ENCODE measurements at regions not wholly inside any gene's neighbourhood (a gene's known extent, or its start where the extent isn't known, plus 50 kb on each side); places are given as distances from the start of the nearest gene placed in this dataset.
"Not testable (repeated sequence)": the region's sequence is repeated elsewhere in the genome, so short reads cannot be mapped to it uniquely, and the experiment has no call there.

- Mint-ChIP-seq H3K27ac (no peak overlapping the region), H3K4me1 (no peaks in the 10 kb centered on the region), H3K27me3 (peaks cover 2% of the 10 kb centered on the region), H3K9me3 (no peaks in the 10 kb centered on the region), H3K4me3 (no peak overlapping the region), H3K36me3 (ENCODE audit: low read depth) (no peaks in the 10 kb centered on the region)
- intact Hi-C loops (cut with micrococcal nuclease) = no loop called here
- peak; percentile 18 for DNase-seq
Measured at GRCh38 chr7:65317372-65317771, 56.3 kb upstream of the ZNF92 start.

DNA sequence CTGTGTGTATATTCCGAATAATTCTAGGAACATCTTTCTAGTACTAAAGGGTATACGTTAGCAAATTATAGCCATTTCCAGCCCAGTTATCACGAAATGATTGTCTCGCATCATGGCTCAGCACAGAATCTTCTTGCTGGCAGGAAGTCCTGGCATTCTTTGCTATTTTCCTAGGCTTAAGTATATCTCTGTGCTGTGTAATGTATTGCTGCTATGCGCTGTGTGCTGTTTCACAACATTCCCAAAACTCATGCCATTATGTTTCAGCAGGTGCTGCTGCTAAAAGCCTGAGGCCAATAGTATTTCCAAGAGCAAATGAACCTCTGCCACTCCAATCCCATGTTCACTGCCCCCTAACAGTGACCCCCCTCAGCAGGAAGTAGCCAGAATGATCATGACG, 62.9 kb upstream of the ZNF92 start:
- peak; percentile 30 for DNase-seq
- Mint-ChIP-seq H3K36me3 (ENCODE audit: low read depth) (no peaks in the 10 kb centered on the region), H3K4me1 (no peaks in the 10 kb centered on the region), H3K27ac (no peak overlapping the region), H3K9me3 (no peaks in the 10 kb centered on the region), H3K27me3 (no peaks in the 10 kb centered on the region), H3K4me3 (no peak overlapping the region)
- intact Hi-C loops (cut with micrococcal nuclease) = no loop called here

- Mint-ChIP-seq H3K4me1 (no peaks in the 10 kb centered on the region), H3K36me3 (ENCODE audit: low read depth) (no peaks in the 10 kb centered on the region), H3K4me3 (no peak overlapping the region), H3K9me3 (no peaks in the 10 kb centered on the region), H3K27me3 (no peaks in the 10 kb centered on the region), H3K27ac (no peak overlapping the region)
- no peak for DNase-seq
- intact Hi-C loops (cut with micrococcal nuclease) = no loop called here
Measured at GRCh38 chr7:65308300-65308678, 65.4 kb upstream of the ZNF92 start.

GRCh38 chr7:65307651-65308299, 65.9 kb upstream of the ZNF92 start:
- Mint-ChIP-seq H3K4me3 (no peak overlapping the region), H3K9me3 (no peaks in the 10 kb centered on the region), H3K27me3 (no peaks in the 10 kb centered on the region), H3K36me3 (ENCODE audit: low read depth) (no peaks in the 10 kb centered on the region), H3K27ac (no peak overlapping the region), H3K4me1 (no peaks in the 10 kb centered on the region)
- intact Hi-C loops (cut with micrococcal nuclease) = no loop called here
- peak; percentile 78 for DNase-seq

DNA sequence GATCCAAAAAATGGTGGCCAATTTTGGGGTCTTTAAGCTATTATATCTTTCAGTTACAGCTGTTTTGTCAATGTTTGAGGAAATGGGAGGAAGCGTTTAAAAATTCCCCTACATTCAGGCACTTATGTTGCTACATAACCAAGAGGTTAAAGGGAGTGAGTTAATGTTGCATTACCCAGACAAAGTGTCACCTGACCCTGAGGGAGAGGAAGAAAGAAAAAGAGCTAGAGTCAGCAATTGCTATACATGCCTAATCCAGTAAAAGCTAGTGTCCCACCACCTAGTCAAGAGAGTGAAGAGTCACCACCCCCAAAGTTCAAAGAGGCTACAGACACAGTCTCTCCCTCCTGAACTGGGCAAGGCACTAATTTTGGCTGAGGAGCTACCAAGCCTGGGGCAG, 69.5 kb upstream of the ZNF92 start:
- DNase-seq = no peak
- Mint-ChIP-seq H3K27ac (no peak overlapping the region), H3K9me3 (no peaks in the 10 kb centered on the region), H3K4me3 (no peak overlapping the region), H3K27me3 (no peaks in the 10 kb centered on the region), H3K36me3 (ENCODE audit: low read depth) (no peaks in the 10 kb centered on the region), H3K4me1 (no peaks in the 10 kb centered on the region)
- intact Hi-C loops (cut with micrococcal nuclease) = no loop called here

DNA sequence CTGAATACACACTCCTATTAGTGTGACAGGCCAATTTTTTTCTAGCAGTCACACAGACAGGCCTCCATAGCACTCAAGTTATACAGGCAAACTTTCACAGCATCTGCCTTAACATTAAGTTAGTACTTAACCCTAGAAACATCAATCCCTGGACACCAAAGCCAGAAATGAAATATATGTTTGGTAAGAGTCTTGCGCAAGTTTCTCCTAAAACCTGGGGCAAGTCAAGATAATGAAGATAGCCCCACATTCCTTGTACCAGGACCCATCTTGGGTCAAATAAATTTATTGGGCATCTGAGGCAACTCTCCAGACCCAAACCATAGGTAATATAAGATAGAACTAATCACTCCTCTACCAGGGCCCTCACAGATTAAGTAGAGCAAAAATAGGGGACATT, 70.8 kb upstream of the ZNF92 start:
- Mint-ChIP-seq H3K4me1 (no peaks in the 10 kb centered on the region), H3K27me3 (no peaks in the 10 kb centered on the region), H3K9me3 (no peaks in the 10 kb centered on the region), H3K36me3 (ENCODE audit: low read depth) (no peaks in the 10 kb centered on the region), H3K4me3 (no peak overlapping the region), H3K27ac (no peak overlapping the region)
- intact Hi-C loops (cut with micrococcal nuclease) = no loop called here
- no peak for DNase-seq

DNA sequence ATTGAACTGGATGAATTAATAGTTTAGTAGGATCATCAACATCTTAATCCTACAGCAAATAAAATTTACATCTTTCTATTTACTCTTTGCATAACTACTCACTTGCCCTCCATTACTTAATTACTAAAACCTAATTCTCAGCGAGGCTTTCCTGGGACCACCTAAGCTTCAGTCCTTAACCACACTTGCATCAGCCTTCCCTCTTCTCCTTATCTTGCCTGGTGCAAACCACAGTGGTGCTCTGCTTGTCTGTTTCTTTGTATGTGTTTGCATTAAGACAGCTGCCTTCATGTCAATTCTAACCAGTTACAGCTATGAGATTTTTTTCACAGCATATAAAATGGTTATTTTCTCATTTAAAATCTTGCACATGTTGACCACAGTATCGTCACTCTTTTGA, 72.6 kb upstream of the ZNF92 start:
- Mint-ChIP-seq H3K9me3 (no peaks in the 10 kb centered on the region), H3K4me3 (no peak overlapping the region), H3K27me3 (no peaks in the 10 kb centered on the region), H3K36me3 (ENCODE audit: low read depth) (no peaks in the 10 kb centered on the region), H3K27ac (no peak overlapping the region), H3K4me1 (no peaks in the 10 kb centered on the region)
- intact Hi-C loops (cut with micrococcal nuclease) = no loop called here
- no peak for DNase-seq

- no peak overlapping the region for H3K27ac Mint-ChIP-seq
- no peaks in the 10 kb centered on the region for H3K27me3 Mint-ChIP-seq
- peaks cover 10% of the 10 kb centered on the region for H3K4me1 Mint-ChIP-seq
- H3K4me3 Mint-ChIP-seq = no peak overlapping the region
- H3K9me3 Mint-ChIP-seq = peaks cover 5% of the 10 kb centered on the region
- no peak for DNase-seq
- no peaks in the 10 kb centered on the region for H3K36me3 Mint-ChIP-seq (ENCODE audit: low read depth)
- intact Hi-C loops (cut with micrococcal nuclease) = no loop called here
Measured at GRCh38 chr7:65295409-65295808, 78.2 kb upstream of the ZNF92 start.

- H3K27me3 Mint-ChIP-seq; H3K27ac Mint-ChIP-seq; H3K4me3 Mint-ChIP-seq; H3K9me3 Mint-ChIP-seq; H3K4me1 Mint-ChIP-seq; intact Hi-C loops (cut with micrococcal nuclease); H3K36me3 Mint-ChIP-seq (ENCODE audit: low read depth); DNase-seq: not testable (repeated sequence)
Measured at GRCh38 chr7:65290340-65290739, 83.3 kb upstream of the ZNF92 start.

- H3K36me3 Mint-ChIP-seq (ENCODE audit: low read depth) = no peaks in the 10 kb centered on the region
- H3K4me1 Mint-ChIP-seq = no peaks in the 10 kb centered on the region
- no peak overlapping the region for H3K4me3 Mint-ChIP-seq
- intact Hi-C loops (cut with micrococcal nuclease) = no loop called here
- H3K27me3 Mint-ChIP-seq = no peaks in the 10 kb centered on the region
- no peak for DNase-seq
- H3K9me3 Mint-ChIP-seq = peaks cover 4% of the 10 kb centered on the region
- no peak overlapping the region for H3K27ac Mint-ChIP-seq
Measured at GRCh38 chr7:65287023-65287422, 86.6 kb upstream of the ZNF92 start.

GRCh38 chr7:65285906-65286864, 87.5 kb upstream of the ZNF92 start:
- no peak overlapping the region for H3K27ac Mint-ChIP-seq
- no peak overlapping the region for H3K4me3 Mint-ChIP-seq
- DNase-seq = no peak
- H3K9me3 Mint-ChIP-seq = peaks cover 7% of the 10 kb centered on the region
- H3K27me3 Mint-ChIP-seq = no peaks in the 10 kb centered on the region
- H3K4me1 Mint-ChIP-seq = no peaks in the 10 kb centered on the region
- intact Hi-C loops (cut with micrococcal nuclease) = no loop called here
- no peaks in the 10 kb centered on the region for H3K36me3 Mint-ChIP-seq (ENCODE audit: low read depth)

GRCh38 chr7:65285241-65285640, 88.4 kb upstream of the ZNF92 start:
- H3K27me3 Mint-ChIP-seq; DNase-seq; H3K4me1 Mint-ChIP-seq; H3K4me3 Mint-ChIP-seq; H3K36me3 Mint-ChIP-seq (ENCODE audit: low read depth); intact Hi-C loops (cut with micrococcal nuclease); H3K9me3 Mint-ChIP-seq; H3K27ac Mint-ChIP-seq: not testable (repeated sequence)

GRCh38 chr7:65279795-65280194, 93.9 kb upstream of the ZNF92 start:
- H3K36me3 Mint-ChIP-seq (ENCODE audit: low read depth) = no peaks in the 10 kb centered on the region
- H3K9me3 Mint-ChIP-seq = peaks cover 13% of the 10 kb centered on the region
- H3K27ac Mint-ChIP-seq = no peak overlapping the region
- no peaks in the 10 kb centered on the region for H3K27me3 Mint-ChIP-seq
- H3K4me3 Mint-ChIP-seq = no peak overlapping the region
- H3K4me1 Mint-ChIP-seq = no peaks in the 10 kb centered on the region
- no peak for DNase-seq
- intact Hi-C loops (cut with micrococcal nuclease) = no loop called here

DNA sequence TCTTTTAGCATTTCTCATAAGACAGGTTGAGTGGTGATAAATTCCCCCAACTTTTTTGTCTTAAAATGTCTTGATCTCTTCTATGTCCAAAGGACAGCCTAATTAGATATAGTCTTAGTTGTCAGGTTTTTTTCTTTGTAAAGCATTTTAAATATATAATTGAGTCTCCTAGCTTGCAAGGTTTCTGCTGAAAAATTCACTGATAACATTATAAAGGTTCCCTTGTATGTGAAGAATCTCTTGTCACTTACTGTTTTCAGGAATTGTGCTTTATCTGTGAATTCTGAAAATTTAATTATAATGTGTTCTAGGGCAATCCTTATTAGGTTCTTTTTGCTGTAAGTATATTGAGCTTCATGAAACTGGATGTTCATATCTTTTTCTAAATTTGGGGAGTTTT, 96.8 kb upstream of the ZNF92 start:
- intact Hi-C loops (cut with micrococcal nuclease) = no loop called here
- Mint-ChIP-seq H3K9me3 (peaks cover 7% of the 10 kb centered on the region), H3K36me3 (ENCODE audit: low read depth) (no peaks in the 10 kb centered on the region), H3K4me3 (no peak overlapping the region), H3K4me1 (no peaks in the 10 kb centered on the region), H3K27ac (no peak overlapping the region), H3K27me3 (peaks cover under 1% of the 10 kb centered on the region)
- no peak for DNase-seq

All from activated CD4-positive, alpha-beta T cell treated with anti-CD3 and anti-CD28 coated beads, Interleukin-2, amount 10 ng/mL, durations not matched to agents 24 days and 14 days (primary cell).